IPS-20b (cell line): ENCODE measurements at regions not wholly inside any gene's neighbourhood (a gene's known extent, or its start where the extent isn't known, plus 50 kb on each side); places are given as distances from the start of the nearest gene placed in this dataset.

Experiments
- H3K27ac ChIP-seq: one replicate; pipeline ENCODE4 v1.5.1; 2013; ENCODE audit warnings: low read length
- H3K27me3 ChIP-seq: 2 replicates; pipeline ENCODE4 v1.6.1; 2013; ENCODE audit warnings: mild to moderate bottlenecking, low read length, inconsistent platforms; ENCODE audit not compliant: insufficient read depth
- H3K36me3 ChIP-seq: 2 replicates; pipeline ENCODE4 v1.6.1; 2013; ENCODE audit warnings: low read depth, mild to moderate bottlenecking, inconsistent platforms, low read length, moderate library complexity; ENCODE audit not compliant: insufficient read depth
- H3K4me1 ChIP-seq: 2 replicates; pipeline ENCODE4 v1.6.1; 2013; ENCODE audit warnings: mild to moderate bottlenecking, control low read depth, inconsistent platforms, low read length, moderate library complexity; ENCODE audit not compliant: insufficient read depth
- H3K4me3 ChIP-seq: 2 replicates; pipeline ENCODE4 v1.5.1; 2013; ENCODE audit warnings: mild to moderate bottlenecking, low read length, inconsistent platforms
- H3K9ac ChIP-seq: 2 replicates; pipeline ENCODE4 v1.6.1; 2013; ENCODE audit warnings: low read depth, mild to moderate bottlenecking, inconsistent platforms, low read length, moderate library complexity
- H3K9me3 ChIP-seq: 2 replicates; pipeline ENCODE4 v1.6.1; 2013; ENCODE audit warnings: mild to moderate bottlenecking, low read depth, low read length, inconsistent platforms; ENCODE audit not compliant: insufficient read depth

DNA sequence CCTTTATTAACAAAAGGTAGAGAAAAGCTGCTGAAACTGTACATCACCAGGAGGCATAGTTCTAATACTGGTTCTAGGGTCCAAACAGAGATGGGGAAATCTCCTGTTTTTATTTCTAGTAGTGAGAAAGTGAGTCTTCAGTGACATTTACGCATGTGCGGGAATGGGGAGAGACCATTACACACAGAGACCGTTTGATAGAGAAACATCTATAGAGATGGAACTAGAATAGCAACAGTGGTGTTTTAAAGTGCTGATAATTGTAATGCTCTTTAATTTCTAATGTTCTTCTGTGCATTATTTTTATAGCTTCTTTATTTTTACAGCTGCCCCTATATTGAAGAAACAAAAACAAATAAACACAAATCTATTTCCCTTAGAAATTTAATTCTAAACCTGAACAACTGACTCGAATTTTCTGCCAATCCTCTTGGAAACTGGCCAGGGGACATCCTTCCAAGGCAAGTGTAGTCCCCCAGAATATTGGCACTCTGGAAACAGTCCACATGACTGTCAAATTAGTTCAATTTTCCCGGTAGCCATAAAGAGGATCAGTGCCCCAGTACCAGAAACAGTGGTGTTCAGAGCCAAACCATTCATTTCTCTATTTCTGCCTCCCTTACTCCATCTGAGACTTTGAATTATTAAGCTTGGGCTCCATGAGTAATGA is 260.9 kb downstream of the ICOS start:
- Histone ChIP-seq H3K4me1 (no peaks in the 10 kb centered on the region), H3K36me3 (no peaks in the 10 kb centered on the region), H3K27me3 (no peaks in the 10 kb centered on the region)

DNA sequence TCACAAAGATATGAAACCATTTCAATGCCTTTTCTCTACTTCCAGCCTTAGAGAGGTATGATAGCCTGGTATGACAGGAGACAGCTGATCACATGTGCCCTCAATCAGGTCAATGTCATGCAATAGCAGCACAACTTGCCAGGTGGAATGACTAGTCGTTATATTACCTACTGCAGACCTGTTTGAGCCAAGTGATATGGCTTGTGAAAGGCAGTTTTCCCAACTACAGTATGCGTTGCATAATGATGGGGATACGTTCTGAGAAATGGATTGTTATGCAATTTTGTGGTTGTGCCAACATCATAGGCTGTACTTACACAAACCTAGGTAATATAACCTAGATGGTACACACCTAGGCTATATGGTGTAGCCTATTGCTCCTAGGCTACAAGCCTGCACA is 262.8 kb downstream of the ICOS start:
- H3K36me3 ChIP-seq, result no peaks in the 10 kb centered on the region
- peaks cover under 1% of the 10 kb centered on the region; the same call in 1 of the 2 replicates for H3K27me3 ChIP-seq
- no peaks in the 10 kb centered on the region for H3K4me1 ChIP-seq

More for the DNA sequence above, 260.9 kb downstream of the ICOS start:
- Histone ChIP-seq H3K9me3 (no peaks in the 10 kb centered on the region), H3K4me3 (no peak overlapping the region), H3K9ac (no peak overlapping the region), H3K27ac (no peak overlapping the region)

DNA sequence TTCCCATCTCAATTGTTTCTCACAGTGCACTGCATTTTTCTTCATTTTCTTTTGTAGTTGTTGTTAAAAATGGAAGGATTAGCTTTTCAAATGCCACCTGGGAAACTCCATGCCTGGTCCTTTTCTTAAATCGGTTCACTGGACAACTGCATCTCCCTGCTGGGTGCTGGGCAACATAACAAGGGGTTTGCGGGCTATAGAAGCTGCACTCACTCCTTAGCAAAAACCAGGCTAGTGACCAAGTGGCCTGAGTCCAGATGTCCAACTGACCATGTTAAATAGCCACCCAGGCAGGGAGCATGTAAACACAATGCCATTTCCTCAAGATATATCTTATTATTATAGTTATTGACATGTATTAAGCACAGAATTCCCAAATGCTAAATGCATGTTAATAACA is 264.9 kb downstream of the ICOS start:
- H3K4me1 ChIP-seq, result peaks cover 9% of the 10 kb centered on the region; the same call in 1 of the 2 replicates
- H3K9me3 ChIP-seq, result no peaks in the 10 kb centered on the region
- H3K36me3 ChIP-seq, result no peaks in the 10 kb centered on the region
- peaks cover 12% of the 10 kb centered on the region for H3K27me3 ChIP-seq
- H3K9ac ChIP-seq, result no peak overlapping the region
- H3K27ac ChIP-seq, result no peak overlapping the region
- H3K4me3 ChIP-seq, result no peak overlapping the region

More for the DNA sequence above, 262.8 kb downstream of the ICOS start:
- Histone ChIP-seq H3K9ac (no peak overlapping the region), H3K9me3 (no peaks in the 10 kb centered on the region), H3K27ac (no peak overlapping the region), H3K4me3 (no peak overlapping the region)

DNA sequence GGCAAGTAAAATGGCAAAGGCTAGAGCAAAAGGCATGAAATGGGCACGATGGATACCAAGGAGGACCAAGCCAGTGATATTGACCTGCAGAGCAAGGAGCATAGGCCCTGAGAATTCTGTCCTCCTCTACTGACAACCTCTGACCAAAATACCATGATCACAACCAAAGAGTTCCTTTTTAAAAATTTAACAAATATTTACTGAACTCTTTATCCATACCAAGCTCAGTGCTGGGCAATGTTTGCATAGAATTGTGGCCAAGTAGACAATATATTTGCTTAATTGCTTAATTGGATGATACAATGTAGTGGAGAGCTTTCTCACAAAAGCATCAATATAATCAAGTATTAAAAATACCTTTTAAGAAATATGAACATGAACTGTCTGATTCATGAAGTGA is 265.7 kb downstream of the ICOS start:
- Histone ChIP-seq H3K4me3 (no peak overlapping the region), H3K27ac (no peak overlapping the region), H3K9me3 (no peaks in the 10 kb centered on the region), H3K36me3 (no peaks in the 10 kb centered on the region), H3K4me1 (peaks cover 11% of the 10 kb centered on the region; the same call in 1 of the 2 replicates), H3K9ac (no peak overlapping the region), H3K27me3 (peaks cover 18% of the 10 kb centered on the region)

DNA sequence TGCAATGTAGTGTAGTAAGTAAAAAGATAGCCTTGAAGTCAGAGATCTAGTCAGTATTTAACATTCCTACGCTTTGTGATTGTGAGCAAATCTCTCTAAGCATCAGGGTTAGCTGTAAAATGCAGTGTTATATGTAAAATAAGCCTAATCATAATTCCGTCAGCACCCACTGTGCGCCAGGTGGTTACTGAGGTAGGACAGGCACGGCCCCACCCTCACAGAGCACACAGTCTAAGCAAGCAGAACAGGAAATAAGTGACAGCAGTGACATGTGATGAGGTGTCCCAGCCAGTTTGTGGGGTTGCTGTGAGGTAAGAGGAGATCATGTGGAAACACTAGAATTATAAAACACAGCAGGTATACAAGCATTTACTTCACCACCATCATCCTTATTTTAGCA is 267.1 kb downstream of the ICOS start:
- H3K9ac ChIP-seq, result no peak overlapping the region
- H3K4me1 ChIP-seq, result peaks cover 11% of the 10 kb centered on the region; the same call in 1 of the 2 replicates
- H3K27ac ChIP-seq, result no peak overlapping the region
- H3K36me3 ChIP-seq, result no peaks in the 10 kb centered on the region
- H3K9me3 ChIP-seq, result no peaks in the 10 kb centered on the region
- H3K4me3 ChIP-seq, result no peak overlapping the region
- peaks cover 24% of the 10 kb centered on the region for H3K27me3 ChIP-seq

DNA sequence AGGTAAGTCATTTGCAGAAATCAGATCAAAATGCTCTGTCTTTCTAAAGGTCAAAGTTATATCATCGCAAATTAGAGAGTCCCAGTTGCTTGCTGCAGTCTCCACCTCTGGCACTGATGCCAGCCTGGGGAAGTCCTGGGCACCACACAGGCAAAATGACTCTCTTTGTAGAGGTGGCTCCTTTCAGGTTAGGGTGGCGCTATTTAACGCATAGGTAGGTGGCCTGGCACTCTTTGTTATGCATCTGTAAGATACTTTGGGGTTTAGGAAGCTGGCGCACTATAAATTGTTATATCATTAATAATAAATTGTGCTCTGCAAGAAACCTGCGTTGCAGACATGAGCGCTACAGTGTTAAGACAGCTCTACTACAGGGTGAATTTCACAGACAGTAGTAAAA is 268.5 kb downstream of the ICOS start:
- Histone ChIP-seq H3K4me3 (peak overlapping the region; percentile 45), H3K9me3 (no peaks in the 10 kb centered on the region), H3K9ac (no peak overlapping the region), H3K4me1 (peaks cover 11% of the 10 kb centered on the region; the same call in 1 of the 2 replicates), H3K36me3 (no peaks in the 10 kb centered on the region), H3K27me3 (peaks cover 24% of the 10 kb centered on the region), H3K27ac (no peak overlapping the region)

DNA sequence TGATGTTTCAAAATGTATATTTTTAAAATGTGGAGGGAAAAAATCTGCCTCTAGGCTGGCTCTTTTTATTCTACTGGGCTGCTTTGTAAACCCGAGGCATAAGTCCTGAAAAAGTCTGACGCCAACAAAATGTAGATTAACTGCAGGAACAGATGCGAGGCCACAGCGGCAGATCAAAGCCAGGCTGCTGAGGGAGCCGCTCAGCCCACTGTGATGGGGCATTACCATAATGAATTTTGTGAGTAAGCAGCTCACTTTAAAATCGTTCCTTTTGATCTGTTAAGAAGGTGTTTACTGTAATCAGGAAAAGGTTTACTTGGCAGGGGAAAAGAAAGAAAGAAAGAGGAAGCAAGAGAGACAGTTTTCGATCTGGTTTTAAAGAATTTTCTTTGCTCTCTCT is 269.0 kb downstream of the ICOS start:
- peaks cover 24% of the 10 kb centered on the region for H3K27me3 ChIP-seq
- H3K36me3 ChIP-seq, result no peaks in the 10 kb centered on the region
- H3K9me3 ChIP-seq, result no peaks in the 10 kb centered on the region
- peaks cover 11% of the 10 kb centered on the region; the same call in 1 of the 2 replicates for H3K4me1 ChIP-seq
- H3K4me3 ChIP-seq, result peak overlapping the region; percentile 45
- H3K27ac ChIP-seq, result no peak overlapping the region
- H3K9ac ChIP-seq, result no peak overlapping the region

DNA sequence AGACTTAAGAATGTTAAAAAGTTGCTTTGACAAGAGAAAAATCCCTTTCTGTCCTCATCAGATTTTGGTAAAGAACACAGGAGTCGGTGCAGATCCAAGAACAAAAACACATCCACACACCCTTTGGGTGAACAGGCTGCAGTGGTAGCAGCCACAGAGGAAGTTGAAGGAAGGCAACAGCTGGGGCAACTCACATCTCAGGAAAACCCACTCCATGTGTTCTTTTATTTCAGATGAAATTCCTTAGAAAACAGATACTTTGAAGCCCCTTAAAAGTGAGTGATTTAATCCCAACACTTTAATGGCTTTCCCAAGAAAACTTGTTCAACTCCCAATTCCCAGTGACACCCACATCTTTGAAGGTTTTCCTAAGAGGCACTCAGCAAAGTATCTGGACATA is 271.3 kb downstream of the ICOS start:
- H3K36me3 ChIP-seq, result no peaks in the 10 kb centered on the region
- no peak overlapping the region for H3K27ac ChIP-seq
- H3K4me3 ChIP-seq, result no peak overlapping the region
- H3K9ac ChIP-seq, result no peak overlapping the region
- H3K4me1 ChIP-seq, result peaks cover 11% of the 10 kb centered on the region; the same call in 1 of the 2 replicates
- H3K27me3 ChIP-seq, result peaks cover 24% of the 10 kb centered on the region
- H3K9me3 ChIP-seq, result no peaks in the 10 kb centered on the region

DNA sequence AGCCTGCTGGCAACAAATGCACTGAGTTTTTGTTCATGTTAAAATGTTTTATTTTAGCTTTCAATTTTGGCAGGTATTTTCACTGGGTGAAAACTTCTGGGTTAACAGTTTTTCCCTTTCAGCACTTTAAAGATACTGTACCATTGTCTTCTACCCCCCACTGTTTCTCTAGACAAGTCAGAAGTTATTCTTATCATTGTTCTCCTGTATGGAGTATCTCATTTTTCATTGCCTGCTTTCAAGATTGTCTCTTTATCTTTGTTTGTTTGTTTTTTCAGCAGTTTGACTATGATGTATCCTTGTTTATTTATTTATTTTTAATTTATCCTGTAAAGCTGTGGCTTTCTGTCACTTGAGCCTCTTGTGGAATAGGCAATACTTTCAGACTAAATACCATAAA is 277.0 kb downstream of the ICOS start:
- no peak overlapping the region for H3K4me3 ChIP-seq
- H3K9me3 ChIP-seq, result no peaks in the 10 kb centered on the region; the same call in 1 of the 2 replicates
- H3K27me3 ChIP-seq, result no peaks in the 10 kb centered on the region
- H3K27ac ChIP-seq, result no peak overlapping the region
- H3K4me1 ChIP-seq, result no peaks in the 10 kb centered on the region
- H3K9ac ChIP-seq, result no peak overlapping the region
- no peaks in the 10 kb centered on the region for H3K36me3 ChIP-seq

DNA sequence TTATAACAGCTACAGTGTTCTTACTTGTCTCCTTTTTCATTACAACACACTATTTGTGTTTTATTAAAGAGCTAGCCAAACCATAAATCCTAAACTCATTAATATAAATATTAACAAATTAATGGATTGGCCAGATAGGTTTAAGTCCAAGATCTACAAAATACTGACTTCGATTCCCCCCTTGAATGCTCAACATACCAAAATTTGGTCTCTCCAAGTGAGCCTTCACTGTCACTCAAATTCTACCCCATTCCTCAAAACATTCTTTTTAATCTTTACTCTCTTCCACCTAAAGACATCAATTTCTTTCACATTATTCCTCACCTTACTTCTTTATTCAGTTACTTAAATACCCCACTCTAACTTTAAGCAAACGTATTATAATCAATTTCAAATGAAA is 281.5 kb downstream of the ICOS start:
- Histone ChIP-seq H3K4me3 (no peak overlapping the region), H3K36me3 (no peaks in the 10 kb centered on the region), H3K9me3 (no peaks in the 10 kb centered on the region; the same call in 1 of the 2 replicates), H3K27me3 (no peaks in the 10 kb centered on the region), H3K27ac (no peak overlapping the region), H3K9ac (no peak overlapping the region), H3K4me1 (no peaks in the 10 kb centered on the region)

DNA sequence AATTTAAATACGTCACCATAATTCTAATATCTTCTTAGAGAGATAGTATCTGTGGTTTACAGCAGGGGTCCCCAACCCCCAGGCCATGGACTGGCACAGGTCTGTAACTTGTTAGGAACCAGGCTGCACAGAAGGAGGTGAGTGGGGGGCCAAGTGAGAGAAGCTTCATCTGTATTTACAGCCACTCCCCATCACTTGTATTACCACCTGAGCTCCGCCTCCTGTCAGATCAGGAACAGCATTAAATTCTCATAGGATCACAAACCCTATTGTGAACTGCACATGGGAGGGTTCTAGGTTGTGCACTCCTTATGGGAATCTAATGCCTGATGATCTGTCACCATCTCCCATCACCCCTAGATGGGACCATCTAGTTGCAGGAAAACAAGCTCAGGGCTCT is 282.6 kb downstream of the ICOS start:
- Histone ChIP-seq H3K36me3 (no peaks in the 10 kb centered on the region), H3K4me3 (no peak overlapping the region), H3K27me3 (no peaks in the 10 kb centered on the region), H3K9me3 (no peaks in the 10 kb centered on the region; the same call in 1 of the 2 replicates), H3K4me1 (no peaks in the 10 kb centered on the region), H3K27ac (no peak overlapping the region), H3K9ac (no peak overlapping the region)

DNA sequence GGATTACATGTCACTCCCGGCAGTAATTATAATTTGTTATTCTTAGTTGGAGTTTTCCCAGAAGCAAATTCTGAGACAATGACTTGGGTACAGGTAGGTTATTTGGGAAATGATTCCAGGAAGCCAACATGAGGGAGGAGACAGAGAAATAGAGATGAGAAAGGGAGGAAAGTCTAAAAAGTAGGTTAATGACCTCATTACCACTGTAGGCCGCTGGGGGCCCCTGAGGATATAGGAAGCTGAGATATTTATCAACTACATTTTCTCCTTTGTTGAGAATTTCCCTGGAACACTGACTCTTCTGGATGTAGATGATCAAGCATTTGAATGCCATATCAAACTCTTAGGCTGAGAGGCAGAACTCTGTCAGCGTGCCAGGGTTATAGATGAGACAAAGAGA is 284.3 kb downstream of the ICOS start:
- peaks cover 5% of the 10 kb centered on the region for H3K27me3 ChIP-seq
- no peaks in the 10 kb centered on the region; the same call in 1 of the 2 replicates for H3K9me3 ChIP-seq
- no peak overlapping the region for H3K9ac ChIP-seq
- H3K4me3 ChIP-seq, result no peak overlapping the region
- H3K27ac ChIP-seq, result no peak overlapping the region
- no peaks in the 10 kb centered on the region for H3K36me3 ChIP-seq
- no peaks in the 10 kb centered on the region for H3K4me1 ChIP-seq
